C4-2B (cell line): ENCODE measurements at regions not wholly inside any gene's neighbourhood (a gene's known extent, or its start where the extent isn't known, plus 50 kb on each side); places are given as distances from the start of the nearest gene placed in this dataset.
"Not testable (repeated sequence)": the region's sequence is repeated elsewhere in the genome, so short reads cannot be mapped to it uniquely, and the experiment has no call there.

Experiments used
- H3K27ac ChIP-seq: fragments of 450-650 bp; 2 replicates; pipeline ENCODE4 v1.5.1; 2017
- CTCF ChIP-seq: fragments of 450-650 bp; conservative IDR thresholded peaks from 2 replicates; pipeline ENCODE4 v1.5.1; 2017; ENCODE audit warnings: mild to moderate bottlenecking
- ZFX ChIP-seq: fragments of 450-650 bp; IDR thresholded peaks from 2 replicates; pipeline ENCODE4 v1.6.1; 2017

GRCh38 chr16:66097751-66098150 is 268.7 kb upstream of the CDH5 start:
- H3K27ac ChIP-seq = no peak overlapping the region
- TF ChIP-seq ZFX = no peak
- TF ChIP-seq CTCF = no peak

GRCh38 chr16:66095676-66096075 is 270.8 kb upstream of the CDH5 start:
- TF ChIP-seq ZFX (no peak), CTCF (peak; percentile 23)
- no peak overlapping the region for H3K27ac ChIP-seq

- no peak overlapping the region for H3K27ac ChIP-seq
- TF ChIP-seq CTCF = no peak
- TF ChIP-seq ZFX = no peak
Measured at GRCh38 chr16:66093191-66093590, 273.3 kb upstream of the CDH5 start.

- no peak for TF ChIP-seq CTCF
- TF ChIP-seq ZFX = no peak
- H3K27ac ChIP-seq = no peak overlapping the region
Measured at GRCh38 chr16:66091471-66091891, 275.0 kb upstream of the CDH5 start.

- TF ChIP-seq ZFX (no peak), CTCF (no peak)
- H3K27ac ChIP-seq = no peak overlapping the region
Measured at GRCh38 chr16:66088681-66089080, 277.8 kb upstream of the CDH5 start.

GRCh38 chr16:66087308-66087707 is 279.2 kb upstream of the CDH5 start:
- TF ChIP-seq CTCF (no peak), ZFX (no peak)
- H3K27ac ChIP-seq = no peak overlapping the region

- no peak overlapping the region for H3K27ac ChIP-seq
- TF ChIP-seq CTCF (no peak), ZFX (no peak)
Measured at GRCh38 chr16:66085651-66086050, 280.8 kb upstream of the CDH5 start.

GRCh38 chr16:66084731-66085130 is 281.8 kb upstream of the CDH5 start:
- H3K27ac ChIP-seq = not testable (repeated sequence)
